GM18511 (cell line): ENCODE measurements at regions not wholly inside any gene's neighbourhood (a gene's known extent, or its start where the extent isn't known, plus 50 kb on each side); places are given as distances from the start of the nearest gene placed in this dataset.
"Not testable (repeated sequence)": the region's sequence is repeated elsewhere in the genome, so short reads cannot be mapped to it uniquely, and the experiment has no call there.

Experiments
- ATAC-seq: cut with Tn5 transposase; IDR thresholded peaks from one replicate; pipeline ENCODE4 v1.9.1; 2021; ENCODE audit warnings: mild to moderate bottlenecking, moderate library complexity; ENCODE audit not compliant: unreplicated experiment

DNA sequence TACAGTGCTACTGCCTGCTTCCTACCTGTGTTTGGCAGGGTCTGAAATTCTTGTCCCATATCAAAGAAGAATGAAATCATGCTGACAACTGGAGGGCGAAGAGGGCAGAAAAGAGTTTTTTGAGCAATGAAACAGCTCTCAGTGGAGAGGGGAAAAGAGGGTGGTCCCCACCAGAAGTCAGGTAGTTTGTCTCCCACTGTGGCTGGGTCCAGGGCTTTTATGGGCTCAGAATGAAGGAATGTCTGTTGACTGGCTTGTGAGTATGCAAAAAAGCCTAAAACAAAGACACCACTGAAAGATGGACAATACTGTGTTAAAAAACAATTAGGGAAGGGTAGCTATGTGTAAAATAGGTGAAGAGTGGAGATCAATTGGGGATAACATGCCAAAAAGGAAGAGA lies 115.0 kb downstream of the ADAM29 start:
- ATAC-seq: no peak

GRCh38 chr4:175034007-175034406 lies 115.8 kb downstream of the ADAM29 start:
- ATAC-seq: no peak

- ATAC-seq: no peak
Measured at GRCh38 chr4:175034986-175035705, 117.0 kb downstream of the ADAM29 start.

DNA sequence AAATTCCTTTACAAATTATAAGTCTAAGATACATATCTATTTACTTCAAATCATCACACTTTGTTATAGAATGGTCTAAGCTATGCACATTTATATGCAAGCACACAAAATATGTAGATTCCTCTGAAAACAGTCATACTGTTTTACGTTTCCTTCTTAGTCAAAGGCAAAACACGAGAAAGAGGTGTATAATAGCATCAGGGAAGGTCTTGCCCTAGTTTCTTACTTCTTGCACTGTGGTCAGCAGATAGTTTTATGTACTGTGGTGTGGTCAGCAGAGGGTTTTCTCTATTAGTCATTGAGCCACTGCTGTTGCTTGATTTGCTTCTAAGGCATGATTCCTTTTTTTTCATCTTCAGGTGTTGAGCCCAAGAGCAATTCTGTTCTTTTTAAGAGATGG lies 117.7 kb downstream of the ADAM29 start:
- peak; percentile 53 for ATAC-seq

DNA sequence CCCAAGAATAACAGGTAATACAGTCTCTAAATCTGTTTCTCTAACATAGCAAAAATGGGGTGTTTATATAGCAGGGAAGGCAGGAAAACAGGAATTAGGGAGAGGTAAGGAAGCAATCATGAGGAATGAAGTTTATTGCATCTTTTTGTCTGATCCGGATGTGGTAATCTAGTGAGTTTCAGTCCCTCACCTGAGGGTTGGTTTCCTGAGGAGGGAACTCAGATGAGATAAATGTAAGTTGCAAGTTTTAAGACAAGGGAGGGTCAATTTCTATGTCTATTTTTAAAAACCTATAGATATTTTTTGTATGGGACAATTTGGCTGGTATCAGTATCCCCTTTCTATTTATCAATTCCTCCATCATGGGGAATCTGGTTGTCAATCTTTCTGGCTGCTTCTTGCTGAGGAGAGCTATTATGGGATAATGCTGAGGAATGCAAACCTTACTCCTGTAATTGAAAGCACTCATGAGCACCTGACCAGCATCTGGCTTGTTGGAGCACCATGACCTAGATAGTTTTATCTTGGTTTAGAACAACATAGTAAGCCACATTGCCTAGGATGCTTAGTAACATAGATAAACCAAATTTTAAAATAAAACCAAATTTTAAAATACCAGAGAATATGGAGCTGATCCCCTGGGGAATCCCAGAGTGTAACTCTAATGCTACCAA lies 130.1 kb downstream of the ADAM29 start:
- no peak for ATAC-seq

DNA sequence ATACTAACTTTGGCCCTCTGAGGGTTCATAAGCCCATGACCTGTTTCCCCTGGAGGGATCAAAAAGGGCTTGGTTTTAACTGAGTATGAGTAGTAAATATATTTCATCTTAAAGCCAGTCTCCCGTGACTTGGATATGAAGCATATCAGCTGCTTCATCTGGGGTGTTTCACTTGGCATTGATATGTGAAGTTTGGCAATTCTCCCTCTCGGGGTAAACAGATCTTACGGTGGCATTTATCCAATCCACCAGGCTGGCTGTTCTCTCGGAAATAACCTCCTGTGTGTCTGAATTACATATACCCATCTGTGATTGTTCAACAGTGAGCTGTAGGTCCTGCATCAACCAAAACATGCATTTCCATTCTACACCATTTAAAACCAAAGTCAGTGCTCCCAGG lies 130.7 kb downstream of the ADAM29 start:
- no peak for ATAC-seq

GRCh38 chr4:175051974-175052373 lies 133.8 kb downstream of the ADAM29 start:
- no peak for ATAC-seq

DNA sequence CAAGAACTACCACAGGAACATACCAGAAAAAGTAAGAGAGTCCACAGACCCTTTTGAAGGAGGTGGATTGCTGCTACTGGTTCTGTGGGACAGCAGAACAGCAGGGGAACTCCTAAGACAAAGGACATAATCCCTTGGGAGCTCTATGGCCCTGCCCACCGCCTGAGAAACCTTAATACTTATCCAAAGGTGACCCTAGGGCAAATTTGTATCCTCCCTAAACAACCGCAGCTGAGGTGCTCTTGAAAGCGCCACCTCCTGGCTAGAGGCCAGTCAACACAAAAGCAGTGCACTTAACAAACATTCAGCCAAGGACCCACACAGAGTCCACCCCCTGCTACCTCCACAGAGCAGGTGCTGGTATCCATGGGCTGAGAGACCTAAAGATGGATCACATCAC lies 136.8 kb downstream of the ADAM29 start:
- ATAC-seq: peak; percentile 58

- ATAC-seq: no peak
Measured at GRCh38 chr4:175062183-175062592, 144.0 kb downstream of the ADAM29 start.

DNA sequence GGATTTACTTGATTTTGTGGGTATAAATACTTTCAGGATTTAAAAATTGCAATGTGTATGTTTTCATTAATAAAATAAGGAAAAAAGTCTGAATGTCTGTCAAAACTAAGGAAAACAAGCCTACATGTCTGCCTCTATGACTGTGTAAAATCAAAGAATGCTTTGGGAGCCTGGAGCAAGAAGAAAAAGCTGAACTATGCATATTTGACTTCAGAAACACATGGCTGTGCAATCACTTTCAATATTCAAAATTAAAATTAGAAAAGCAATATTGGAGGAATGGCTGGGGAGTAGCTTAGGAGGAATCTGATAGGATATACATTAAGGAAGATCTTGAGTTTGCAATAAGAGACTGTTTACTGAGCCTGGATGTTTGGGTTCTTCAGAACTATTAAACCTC lies 147.1 kb downstream of the ADAM29 start:
- ATAC-seq: no peak

DNA sequence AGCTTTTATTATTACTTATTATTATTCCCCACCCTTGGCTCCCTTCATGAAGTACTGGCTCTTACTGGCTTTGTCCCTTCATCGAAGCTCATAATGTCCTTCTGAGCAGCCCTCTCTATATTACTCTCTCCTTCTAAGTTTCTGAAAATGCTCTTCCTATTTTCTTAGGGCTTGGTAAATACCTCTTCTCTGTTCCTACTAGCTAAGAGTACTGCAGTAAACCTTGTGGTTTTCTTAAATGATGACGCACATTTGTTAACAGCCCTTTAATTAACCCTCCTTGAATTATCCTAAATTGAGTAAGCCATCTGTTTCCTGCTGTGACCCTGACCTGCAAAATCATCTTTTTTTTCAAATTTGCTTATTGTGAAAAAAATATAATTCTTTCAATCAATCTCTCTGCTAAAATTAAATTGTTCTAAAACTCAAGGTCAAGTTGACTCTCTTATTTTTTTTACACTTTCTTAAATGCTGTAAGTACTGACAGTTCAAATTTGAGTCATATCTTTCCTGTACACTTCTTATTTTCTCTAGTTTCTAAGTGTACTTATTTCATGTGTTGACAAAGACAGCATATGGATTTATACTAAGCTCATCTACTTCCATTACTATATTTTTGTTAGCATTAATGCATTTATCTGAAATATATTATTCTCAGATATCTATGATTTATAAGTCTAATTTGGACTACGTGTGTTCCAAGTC lies 148.9 kb downstream of the ADAM29 start:
- ATAC-seq: no peak

DNA sequence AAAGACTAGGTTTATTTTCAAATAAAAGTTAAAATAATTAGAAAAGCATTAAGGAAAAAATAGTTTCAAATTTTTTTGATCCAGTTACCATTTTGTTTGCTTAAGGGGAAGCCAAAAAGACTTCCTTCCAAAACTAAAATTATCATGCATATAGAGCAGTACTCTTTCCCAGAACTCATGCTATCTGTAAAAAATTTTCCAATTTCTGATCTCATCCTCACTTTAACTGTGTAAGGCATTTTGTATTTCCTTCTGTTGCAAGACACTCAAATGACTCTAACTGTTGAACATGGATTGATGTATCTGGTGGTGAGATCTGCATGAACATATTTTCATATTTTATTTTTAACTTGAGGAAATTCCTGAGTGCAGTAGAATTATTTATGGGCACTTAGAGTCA lies 150.1 kb downstream of the ADAM29 start:
- no peak for ATAC-seq

DNA sequence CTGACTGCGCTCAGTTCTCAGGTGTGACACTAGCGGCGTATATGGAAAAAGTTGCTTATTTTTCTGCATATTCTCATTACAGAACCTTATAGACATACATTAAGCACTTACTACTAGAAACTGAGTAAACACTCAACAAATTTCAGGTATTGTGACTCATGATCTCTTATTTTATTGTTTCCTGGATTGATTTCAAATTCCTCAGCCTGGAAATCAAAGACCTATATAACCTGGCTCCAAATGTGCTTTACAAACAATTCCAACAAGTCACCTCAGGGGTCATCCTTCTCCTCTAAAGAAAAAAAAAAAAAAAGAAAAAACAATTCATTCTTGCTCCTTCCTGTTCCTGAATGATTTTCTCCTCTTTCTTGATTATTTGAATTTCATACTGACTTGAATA lies 152.3 kb downstream of the ADAM29 start:
- ATAC-seq: no peak

DNA sequence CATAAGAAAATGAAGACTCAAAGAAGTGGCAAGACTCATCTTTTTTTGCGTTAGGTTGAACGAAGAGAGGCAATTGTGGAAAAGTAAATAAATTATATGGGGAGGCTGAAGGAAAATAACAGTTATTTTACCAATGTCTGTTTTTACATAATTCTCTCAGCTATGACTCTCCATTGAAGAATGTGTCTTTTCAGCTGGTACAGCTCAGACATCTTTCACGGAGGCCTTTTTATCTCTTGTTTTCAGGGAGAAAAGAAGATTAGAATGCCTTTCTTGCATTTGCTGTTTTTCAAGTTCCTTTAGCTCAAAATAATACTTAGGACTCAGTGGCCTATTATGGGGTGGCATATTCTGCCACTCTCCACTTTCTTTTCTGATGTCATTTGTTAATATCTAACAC lies 153.0 kb downstream of the ADAM29 start:
- no peak for ATAC-seq

GRCh38 chr4:175087145-175087544 lies 169.0 kb downstream of the ADAM29 start:
- no peak for ATAC-seq

DNA sequence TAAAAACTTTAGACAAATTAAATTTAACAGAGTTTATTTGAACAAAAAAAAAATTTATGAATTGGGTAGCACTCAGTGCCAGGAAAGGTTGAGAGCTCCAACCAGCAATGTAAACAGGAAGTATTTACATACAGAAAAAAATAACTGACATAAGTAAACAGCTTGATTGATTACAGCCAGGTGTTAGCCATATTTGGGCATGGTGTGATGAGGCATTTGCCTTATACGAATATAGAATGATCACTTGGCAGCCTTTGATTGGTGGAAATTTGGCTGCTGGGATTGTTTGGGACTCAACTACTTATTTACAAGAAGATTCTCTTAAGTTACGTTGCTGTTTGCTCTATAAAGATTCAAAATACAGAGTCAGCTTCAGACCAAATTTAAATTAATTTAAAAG lies 172.0 kb downstream of the ADAM29 start:
- no peak for ATAC-seq

GRCh38 chr4:175091649-175092048 lies 173.5 kb downstream of the ADAM29 start:
- no peak for ATAC-seq

DNA sequence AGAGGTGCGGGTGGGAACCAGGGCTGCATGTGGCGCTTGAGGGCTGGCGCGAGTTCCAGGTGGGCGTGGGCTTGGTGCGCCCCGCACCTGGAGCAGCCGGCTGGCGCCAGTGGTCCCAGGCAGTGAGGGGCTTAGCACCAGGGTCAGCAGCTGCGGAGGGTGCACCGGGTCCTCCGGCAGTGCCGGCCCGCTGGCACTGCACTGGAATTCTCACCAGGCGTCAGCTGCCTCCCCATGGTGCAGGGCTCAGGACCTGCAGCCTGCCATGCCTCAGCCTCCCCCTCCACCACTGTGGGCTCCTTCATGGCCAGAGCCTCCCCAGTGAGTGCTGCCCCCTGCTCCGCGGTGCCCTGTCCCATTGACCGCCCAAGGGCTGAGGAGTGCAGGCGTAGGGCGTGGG lies 174.0 kb downstream of the ADAM29 start:
- no peak for ATAC-seq

GRCh38 chr4:175093055-175093454 lies 174.9 kb downstream of the ADAM29 start:
- ATAC-seq: not testable (repeated sequence)

GRCh38 chr4:175103403-175103802 lies 185.2 kb downstream of the ADAM29 start:
- ATAC-seq: no peak

GRCh38 chr4:175106301-175106700 lies 188.1 kb downstream of the ADAM29 start:
- no peak for ATAC-seq

DNA sequence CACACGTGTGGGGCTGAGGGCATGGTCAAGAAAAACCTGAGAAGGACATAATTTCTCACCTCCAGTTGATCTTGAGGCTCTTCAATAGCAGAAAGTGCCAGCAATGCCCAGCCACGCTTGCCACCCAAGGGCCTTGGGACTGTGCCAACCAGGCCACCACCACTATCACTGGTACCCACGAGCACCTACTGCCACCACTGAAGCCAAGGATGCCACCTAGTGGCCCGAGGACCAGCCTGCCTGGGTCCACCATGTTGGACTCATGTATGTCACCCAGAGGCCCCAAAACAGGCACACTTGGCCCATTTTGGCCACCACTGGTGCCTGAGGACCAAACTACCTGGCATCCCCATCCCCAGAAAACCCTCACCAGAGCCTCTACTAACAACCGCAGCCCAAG lies 191.8 kb downstream of the ADAM29 start:
- peak; percentile 52 for ATAC-seq
